GM18498 (cell line): ENCODE measurements at regions not wholly inside any gene's neighbourhood (a gene's known extent, or its start where the extent isn't known, plus 50 kb on each side); places are given as distances from the start of the nearest gene placed in this dataset.
"Not testable (repeated sequence)": the region's sequence is repeated elsewhere in the genome, so short reads cannot be mapped to it uniquely, and the experiment has no call there.

ENCODE experiments used
- ATAC-seq: cut with Tn5 transposase; IDR thresholded peaks from one replicate; pipeline ENCODE4 v1.9.1; 2021; ENCODE audit warnings: mild to moderate bottlenecking, moderate library complexity; ENCODE audit not compliant: unreplicated experiment

GRCh38 chr15:95757171-95757570 is 573.3 kb upstream of the NR2F2 start:
- no peak for ATAC-seq

- ATAC-seq = no peak
These were observed 572.0 kb upstream of the NR2F2 start for GRCh38 chr15:95758451-95758850.

- no peak for ATAC-seq
These were observed 571.6 kb upstream of the NR2F2 start for GRCh38 chr15:95758851-95759250.

GRCh38 chr15:95760508-95760907 is 570.0 kb upstream of the NR2F2 start:
- ATAC-seq = no peak

GRCh38 chr15:95761501-95762165 is 568.9 kb upstream of the NR2F2 start:
- ATAC-seq = no peak

GRCh38 chr15:95763426-95763825 is 567.1 kb upstream of the NR2F2 start:
- no peak for ATAC-seq

GRCh38 chr15:95765161-95765560 is 565.3 kb upstream of the NR2F2 start:
- ATAC-seq = no peak

- ATAC-seq = no peak
These were observed 560.3 kb upstream of the NR2F2 start for GRCh38 chr15:95770196-95770595.

GRCh38 chr15:95772982-95773381 is 557.5 kb upstream of the NR2F2 start:
- ATAC-seq = no peak

GRCh38 chr15:95784508-95784907 is 546.0 kb upstream of the NR2F2 start:
- no peak for ATAC-seq

GRCh38 chr15:95785276-95785675 is 545.2 kb upstream of the NR2F2 start:
- ATAC-seq = not testable (repeated sequence)

- no peak for ATAC-seq
These were observed 537.3 kb upstream of the NR2F2 start for GRCh38 chr15:95793231-95793630.

GRCh38 chr15:95795386-95795785 is 535.1 kb upstream of the NR2F2 start:
- ATAC-seq = no peak

GRCh38 chr15:95799286-95800200 is 531.0 kb upstream of the NR2F2 start:
- ATAC-seq = no peak

- no peak for ATAC-seq
These were observed 526.0 kb upstream of the NR2F2 start for GRCh38 chr15:95804484-95804883.

GRCh38 chr15:95812491-95812890 is 518.0 kb upstream of the NR2F2 start:
- no peak for ATAC-seq

GRCh38 chr15:95814908-95815307 is 515.6 kb upstream of the NR2F2 start:
- no peak for ATAC-seq

- ATAC-seq = no peak
These were observed 513.9 kb upstream of the NR2F2 start for GRCh38 chr15:95816591-95816990.

GRCh38 chr15:95822961-95823360 is 507.5 kb upstream of the NR2F2 start:
- no peak for ATAC-seq

- ATAC-seq = no peak
These were observed 505.3 kb upstream of the NR2F2 start for GRCh38 chr15:95825208-95825607.

- no peak for ATAC-seq
These were observed 504.7 kb upstream of the NR2F2 start for GRCh38 chr15:95825671-95826411.
